Testis (tissue), 2 donors: ENCODE measurements at regions not wholly inside any gene's neighbourhood (a gene's known extent, or its start where the extent isn't known, plus 50 kb on each side); places are given as distances from the start of the nearest gene placed in this dataset.

Source experiments
- CTCF ChIP-seq, 3 experiments: fragments of 450-650 bp in 2 of 3; fragments of 200-600 bp in 1 of 3; sonication (generic) in 1 of 3; IDR thresholded peaks; one replicate each; pipeline ENCODE4 v1.5.1; 2016 to 2019; ENCODE audit warnings: antibody characterized with exemption in 3 of 3, mild to moderate bottlenecking in 2 of 3, moderate library complexity in 1 of 3
- POLR2A ChIP-seq: fragments of 450-650 bp; IDR thresholded peaks from one replicate; pipeline ENCODE4 v1.6.1; 2017; ENCODE audit warnings: antibody characterized with exemption, mild to moderate bottlenecking, moderate library complexity

GRCh38 chr12:60173224-60174170 lies 577.7 kb downstream of the SLC16A7 start:
- TF ChIP-seq CTCF (IDR thresholded peaks at IDR 0.05), result no peak
- no peak for TF ChIP-seq POLR2A
